H9 (cell line): ENCODE measurements at regions not wholly inside any gene's neighbourhood (a gene's known extent, or its start where the extent isn't known, plus 50 kb on each side); places are given as distances from the start of the nearest gene placed in this dataset.

Source experiments
- DNase-seq: peaks from one replicate; pipeline ENCODE4 v3.0.0-alpha.2; 2017
- H2AFZ ChIP-seq: one replicate; pipeline ENCODE4 v1.6.1; 2013; ENCODE audit warnings: mild to moderate bottlenecking, low read length, control low read depth, moderate library complexity
- H2AK5ac ChIP-seq: 2 replicates; pipeline ENCODE4 v1.6.1; 2013; ENCODE audit warnings: low read length, control low read depth, mixed read lengths; ENCODE audit not compliant: insufficient read length
- H2BK120ac ChIP-seq: one replicate; pipeline ENCODE4 v1.6.1; 2013; ENCODE audit warnings: low read depth, mild to moderate bottlenecking, low read length, control low read depth, inconsistent platforms; ENCODE audit not compliant: poor library complexity, severe bottlenecking
- H2BK12ac ChIP-seq: 2 replicates; pipeline ENCODE4 v1.6.1; 2013; ENCODE audit warnings: low read length, control low read depth, mixed read lengths, low read depth; ENCODE audit not compliant: insufficient read length
- H2BK15ac ChIP-seq: 2 replicates; pipeline ENCODE4 v1.6.1; 2013; ENCODE audit warnings: low read depth, low read length, control low read depth
- H2BK20ac ChIP-seq: one replicate; pipeline ENCODE4 v1.6.1; 2013; ENCODE audit warnings: low read depth, mild to moderate bottlenecking, low read length, control low read depth, inconsistent platforms; ENCODE audit not compliant: poor library complexity, severe bottlenecking
- H2BK5ac ChIP-seq: 2 replicates; pipeline ENCODE4 v1.6.1; 2013; ENCODE audit warnings: low read length, control low read depth, mixed read lengths; ENCODE audit not compliant: insufficient read length
- H3K14ac ChIP-seq: 2 replicates; pipeline ENCODE4 v1.6.1; 2013; ENCODE audit warnings: low read length, control low read depth; ENCODE audit not compliant: insufficient read depth
- H3K18ac ChIP-seq: 2 replicates; pipeline ENCODE4 v1.6.1; 2013; ENCODE audit warnings: low read depth, mild to moderate bottlenecking, mixed read lengths, low read length, control low read depth; ENCODE audit not compliant: insufficient read length
- H3K23ac ChIP-seq: 2 replicates; pipeline ENCODE4 v1.6.1; 2013; ENCODE audit warnings: low read length, control low read depth, mixed read lengths, low read depth; ENCODE audit not compliant: insufficient read length
- H3K23me2 ChIP-seq: 2 replicates; pipeline ENCODE4 v1.6.1; 2013; ENCODE audit warnings: low read depth, mild to moderate bottlenecking, mixed read lengths, low read length, control low read depth; ENCODE audit not compliant: insufficient read length, poor library complexity, severe bottlenecking
- H3K27ac ChIP-seq: 2 replicates; pipeline ENCODE4 v1.5.1; 2013; ENCODE audit warnings: low read length, control low read depth, mixed read lengths, low read depth; ENCODE audit not compliant: insufficient read length
- H3K27me3 ChIP-seq: 2 replicates; pipeline ENCODE4 v1.6.1; 2013; ENCODE audit warnings: low read length, control low read depth, inconsistent platforms; ENCODE audit not compliant: insufficient read depth
- H3K4ac ChIP-seq: 2 replicates; pipeline ENCODE4 v1.6.1; 2013; ENCODE audit warnings: low read depth, mild to moderate bottlenecking, control low read depth, inconsistent platforms, low read length, moderate library complexity
- H3K4me1 ChIP-seq: 2 replicates; pipeline ENCODE4 v1.6.1; 2013; ENCODE audit warnings: low read length, control low read depth, inconsistent platforms; ENCODE audit not compliant: insufficient read depth
- H3K4me2 ChIP-seq: 2 replicates; pipeline ENCODE4 v1.6.1; 2013; ENCODE audit warnings: low read length, control low read depth, mixed read lengths; ENCODE audit not compliant: insufficient read length, insufficient read depth
- H3K56ac ChIP-seq: 2 replicates; pipeline ENCODE4 v1.6.1; 2013; ENCODE audit warnings: low read depth, mild to moderate bottlenecking, mixed read lengths, low read length, control low read depth; ENCODE audit not compliant: insufficient read length
- H3K79me1 ChIP-seq: 2 replicates; pipeline ENCODE4 v1.6.1; 2013; ENCODE audit warnings: low read depth, mild to moderate bottlenecking, moderate library complexity, low read length, control low read depth, inconsistent platforms; ENCODE audit not compliant: insufficient read depth, poor library complexity, severe bottlenecking
- H3K79me2 ChIP-seq: 2 replicates; pipeline ENCODE4 v1.6.1; 2013; ENCODE audit warnings: low read length, control low read depth, inconsistent platforms; ENCODE audit not compliant: insufficient read depth
- H3K9ac ChIP-seq: 2 replicates; pipeline ENCODE4 v1.6.1; 2013; ENCODE audit warnings: low read length, control low read depth, mixed read lengths; ENCODE audit not compliant: insufficient read length; ENCODE audit errors: extremely low read depth
- H3K9me3 ChIP-seq: one replicate; pipeline ENCODE4 v1.6.1; 2013; ENCODE audit warnings: low read depth, low read length, inconsistent platforms; ENCODE audit not compliant: control insufficient read depth
- H3T11ph ChIP-seq: one replicate; pipeline ENCODE4 v1.6.1; 2013; ENCODE audit warnings: mild to moderate bottlenecking, low read length, control low read depth, inconsistent platforms
- H4K20me1 ChIP-seq: one replicate; pipeline ENCODE4 v1.6.1; 2013; ENCODE audit not compliant: control insufficient read depth, insufficient read length, insufficient read depth
- H4K5ac ChIP-seq: 2 replicates; pipeline ENCODE4 v1.6.1; 2013; ENCODE audit warnings: low read depth, mild to moderate bottlenecking, mixed read lengths, low read length, control low read depth; ENCODE audit not compliant: insufficient read length
- H4K8ac ChIP-seq: replicated peaks from 2 replicates; pipeline ENCODE4 v1.6.1; 2013; ENCODE audit warnings: low read length, control low read depth, mixed read lengths, low read depth; ENCODE audit not compliant: insufficient read length
- H4K91ac ChIP-seq: 2 replicates; pipeline ENCODE4 v1.6.1; 2013; ENCODE audit warnings: low read depth, mild to moderate bottlenecking, moderate library complexity, mixed read lengths, low read length, control low read depth; ENCODE audit not compliant: insufficient read length
- H3K27ac Mint-ChIP-seq, 3 experiments: 2 replicates in 2 of 3; 3 replicates in 1 of 3; pipeline ENCODE4 v1.8.0; 2020 to 2021; ENCODE audit warnings: mixed read lengths in 3 of 3, mild to moderate bottlenecking in 1 of 3, moderate library complexity in 1 of 3
- H3K27me3 Mint-ChIP-seq: 2 replicates; pipeline ENCODE4 v1.8.0; 2021; ENCODE audit warnings: low read depth, mild to moderate bottlenecking, moderate library complexity, mixed read lengths
- H3K36me3 Mint-ChIP-seq, 3 experiments: 2 replicates in 2 of 3; 3 replicates in 1 of 3; pipeline ENCODE4 v1.8.0; 2020 to 2021; ENCODE audit warnings: low read depth in 3 of 3, mixed read lengths in 3 of 3; ENCODE audit not compliant: insufficient read depth in 1 of 3
- H3K4me1 Mint-ChIP-seq, 2 experiments: 2 replicates each; pipeline ENCODE4 v1.8.0; 2020; ENCODE audit warnings: mixed read lengths in 2 of 2
- H3K4me3 Mint-ChIP-seq, 2 experiments: 2 replicates in 1 of 2; 3 replicates in 1 of 2; pipeline ENCODE4 v1.8.0; 2020 to 2021; ENCODE audit warnings: mild to moderate bottlenecking in 2 of 2, mixed read lengths in 2 of 2, moderate library complexity in 1 of 2
- H3K9me3 Mint-ChIP-seq, 2 experiments: 2 replicates in 1 of 2; 3 replicates in 1 of 2; pipeline ENCODE4 v1.8.0; 2020; ENCODE audit warnings: mild to moderate bottlenecking in 2 of 2, mixed read lengths in 2 of 2, moderate library complexity in 1 of 2
- CTCF ChIP-seq: fragments of 200-600 bp; sonication (generic); conservative IDR thresholded peaks from 3 replicates; pipeline ENCODE4 v1.8.0; 2021; ENCODE audit warnings: antibody characterized with exemption, mild to moderate bottlenecking
- WGBS: extraction: QIAGEN DNeasy Blood & Tissue Kit; methylation state at CpG from one replicate; pipeline ENCODE4 v1.1.7; 2013; ENCODE audit warnings: missing lambda C conversion rate, low lambda C conversion rate, mixed read lengths; ENCODE audit not compliant: insufficient read length; ENCODE audit errors: extremely low coverage; 5-methylcytosine and 5-hydroxymethylcytosine counted together

GRCh38 chr4:111048316-111048715 is 425.4 kb upstream of the PITX2 start:
- H3K9ac ChIP-seq, result no peak overlapping the region
- no peaks in the 10 kb centered on the region for H3K27me3 Mint-ChIP-seq
- no peak overlapping the region for H4K5ac ChIP-seq
- H2AFZ ChIP-seq, result no peak overlapping the region
- H3K4me1 ChIP-seq, result no peaks in the 10 kb centered on the region; the same call in 1 of the 2 replicates
- peaks cover 3 to 14% (median 4%) of the 10 kb centered on the region in 3 experiments; a peak in 5 of 7 replicates for H3K36me3 Mint-ChIP-seq
- no peak overlapping the region for H3T11ph ChIP-seq
- TF ChIP-seq CTCF, result no peak
- no peak overlapping the region for H4K8ac ChIP-seq
- no peak overlapping the region for H3K18ac ChIP-seq
- H3K23ac ChIP-seq, result no peak overlapping the region
- H2AK5ac ChIP-seq, result no peak overlapping the region
- no peak overlapping the region for H2BK5ac ChIP-seq
- H2BK120ac ChIP-seq, result no peak overlapping the region
- no peak for DNase-seq
- no peaks in the 10 kb centered on the region for H3K9me3 ChIP-seq
- no peak overlapping the region for H3K14ac ChIP-seq
- no peaks in the 10 kb centered on the region for H3K4me1 Mint-ChIP-seq
- H3K4me2 ChIP-seq, result no peak overlapping the region
- no peaks in the 10 kb centered on the region for H3K27me3 ChIP-seq
- no peaks in the 10 kb centered on the region for H3K23me2 ChIP-seq
- H2BK15ac ChIP-seq, result no peak overlapping the region
- no peak overlapping the region for H3K4me3 Mint-ChIP-seq
- H4K20me1 ChIP-seq, result no peaks in the 10 kb centered on the region
- H4K91ac ChIP-seq, result no peak overlapping the region
- no peak overlapping the region for H2BK20ac ChIP-seq
- no peak overlapping the region for H2BK12ac ChIP-seq
- no CpG with 5 or more reads among the region's 5 CpGs for WGBS
- H3K4ac ChIP-seq, result no peak overlapping the region
- no peak overlapping the region for H3K56ac ChIP-seq
- peaks cover 7 to 17% of the 10 kb centered on the region in 2 experiments for H3K9me3 Mint-ChIP-seq
- H3K79me1 ChIP-seq, result no peaks in the 10 kb centered on the region
- no peak overlapping the region for H3K27ac ChIP-seq
- H3K79me2 ChIP-seq, result no peaks in the 10 kb centered on the region
- no peak overlapping the region; a peak in 1 of 7 replicates for H3K27ac Mint-ChIP-seq
